ENCODE measurements at regions not wholly inside any gene's neighbourhood (a gene's known extent, or its start where the extent isn't known, plus 50 kb on each side); places are given as distances from the start of the nearest gene placed in this dataset.

DNA sequence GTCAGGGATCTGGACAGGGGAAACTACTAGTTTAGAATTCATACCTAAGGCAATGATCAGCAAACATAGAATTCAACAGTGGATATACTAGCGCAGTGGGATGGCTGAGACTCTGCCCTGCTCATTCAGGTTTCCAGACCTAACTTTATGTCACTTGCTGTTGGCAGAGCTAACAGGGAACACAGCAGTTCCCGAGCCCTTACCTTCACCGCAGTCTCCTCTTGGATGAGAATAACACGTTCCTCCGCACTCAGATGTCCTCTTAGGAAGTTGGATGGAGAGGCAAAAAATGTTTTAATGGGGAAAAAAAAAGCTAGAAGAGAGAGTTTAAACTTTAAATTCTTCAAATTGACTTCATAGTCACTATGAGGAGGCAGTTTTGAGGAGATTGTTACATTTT, 159.7 kb upstream of the FREM2 start:
- no peaks in the 10 kb centered on the region for H3K36me3 Mint-ChIP-seq
- no peaks in the 10 kb centered on the region for H3K4me1 Mint-ChIP-seq
- no peaks in the 10 kb centered on the region for H3K36me3 ChIP-seq
- H3K9ac ChIP-seq = no peak overlapping the region
- H3K79me2 ChIP-seq (ENCODE audit: low read depth) = no peaks in the 10 kb centered on the region
- no peak overlapping the region for H3K27ac Mint-ChIP-seq
- no peaks in the 10 kb centered on the region for H3F3A ChIP-seq (ENCODE audit: low read depth)
- no peaks in the 10 kb centered on the region for H3K4me1 ChIP-seq
- no peaks in the 10 kb centered on the region for H3K9me3 Mint-ChIP-seq
- H3K4me2 ChIP-seq = no peak overlapping the region
- H3K9me3 ChIP-seq (ENCODE audit: low read depth) = no peaks in the 10 kb centered on the region
- DNase-seq (ENCODE audit: low spot score) = no peak
- no peak overlapping the region for H3K4me3 ChIP-seq
- H3K27me3 ChIP-seq = no peaks in the 10 kb centered on the region
- TF ChIP-seq EZH2phosphoT487 (IDR thresholded peaks at IDR 0.05) (no peak), EZH2 (IDR thresholded peaks at IDR 0.05) (no peak), CTCF (IDR thresholded peaks at IDR 0.05) (no peak)
- H3K27me3 Mint-ChIP-seq (ENCODE audit: insufficient read depth, low read depth) = no peaks in the 10 kb centered on the region
- no peak overlapping the region for H3K4me3 Mint-ChIP-seq
- H4K20me1 ChIP-seq (ENCODE audit: low read depth) = no peaks in the 10 kb centered on the region
- H2AFZ ChIP-seq (replicated peaks) = peak overlapping the region; percentile 46
- no peak overlapping the region for H3K27ac ChIP-seq

DNA sequence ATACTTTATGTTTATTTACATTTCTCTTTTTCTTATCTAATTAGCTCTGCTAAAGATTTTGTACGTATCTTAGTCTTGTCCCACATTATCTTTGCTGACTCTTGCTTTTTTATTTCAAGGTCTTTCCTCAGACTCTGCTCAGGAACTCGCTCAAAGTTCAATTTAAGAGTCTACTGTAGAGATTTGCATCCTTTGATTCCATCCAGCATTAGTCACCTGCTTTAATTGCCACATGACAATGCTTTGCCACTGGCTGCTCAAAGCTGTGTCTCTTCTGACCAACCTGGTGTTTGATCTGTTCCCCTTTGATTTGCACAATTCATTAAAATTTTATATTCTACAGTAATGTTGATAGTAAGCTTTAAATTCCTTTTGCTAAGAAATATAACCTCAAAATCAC, 157.9 kb upstream of the FREM2 start:
- TF ChIP-seq EZH2 (IDR thresholded peaks at IDR 0.05) = no peak
- TF ChIP-seq CTCF (IDR thresholded peaks at IDR 0.05) = no peak
- TF ChIP-seq EZH2phosphoT487 (IDR thresholded peaks at IDR 0.05) = no peak
- H3F3A ChIP-seq (ENCODE audit: low read depth) = no peaks in the 10 kb centered on the region
- H3K36me3 ChIP-seq = no peaks in the 10 kb centered on the region
- no peak overlapping the region for H3K9ac ChIP-seq
- no peak overlapping the region for H3K4me3 ChIP-seq
- no peak overlapping the region for H3K27ac Mint-ChIP-seq
- no peaks in the 10 kb centered on the region for H3K9me3 Mint-ChIP-seq
- H3K4me3 Mint-ChIP-seq = no peak overlapping the region
- no peak overlapping the region for H3K27ac ChIP-seq
- no peaks in the 10 kb centered on the region for H3K4me1 ChIP-seq
- no peaks in the 10 kb centered on the region for H3K27me3 Mint-ChIP-seq (ENCODE audit: insufficient read depth, low read depth)
- no peak for DNase-seq (ENCODE audit: low spot score)
- no peaks in the 10 kb centered on the region for H3K9me3 ChIP-seq (ENCODE audit: low read depth)
- H3K79me2 ChIP-seq (ENCODE audit: low read depth) = no peaks in the 10 kb centered on the region
- H3K4me1 Mint-ChIP-seq = no peaks in the 10 kb centered on the region
- no peaks in the 10 kb centered on the region for H4K20me1 ChIP-seq (ENCODE audit: low read depth)
- no peaks in the 10 kb centered on the region for H3K36me3 Mint-ChIP-seq
- H3K4me2 ChIP-seq = no peak overlapping the region
- H3K27me3 ChIP-seq = no peaks in the 10 kb centered on the region
- no peak overlapping the region for H2AFZ ChIP-seq (replicated peaks)

- TF ChIP-seq CTCF (IDR thresholded peaks at IDR 0.05) = peak; percentile 47
- no peak for TF ChIP-seq EZH2 (IDR thresholded peaks at IDR 0.05)
- TF ChIP-seq EZH2phosphoT487 (IDR thresholded peaks at IDR 0.05) = no peak
- no peaks in the 10 kb centered on the region for H3K36me3 ChIP-seq
- no peaks in the 10 kb centered on the region for H3K9me3 Mint-ChIP-seq
- no peak overlapping the region for H2AFZ ChIP-seq (replicated peaks)
- no peak overlapping the region for H3K27ac ChIP-seq
- no peaks in the 10 kb centered on the region for H4K20me1 ChIP-seq (ENCODE audit: low read depth)
- H3K4me1 ChIP-seq = no peaks in the 10 kb centered on the region
- no peaks in the 10 kb centered on the region for H3K36me3 Mint-ChIP-seq
- no peaks in the 10 kb centered on the region for H3K9me3 ChIP-seq (ENCODE audit: low read depth)
- no peaks in the 10 kb centered on the region for H3K27me3 Mint-ChIP-seq (ENCODE audit: insufficient read depth, low read depth)
- no peaks in the 10 kb centered on the region for H3F3A ChIP-seq (ENCODE audit: low read depth)
- no peak overlapping the region for H3K4me3 ChIP-seq
- H3K4me3 Mint-ChIP-seq = no peak overlapping the region
- DNase-seq (ENCODE audit: low spot score) = no peak
- H3K27me3 ChIP-seq = no peaks in the 10 kb centered on the region
- H3K4me1 Mint-ChIP-seq = no peaks in the 10 kb centered on the region
- no peaks in the 10 kb centered on the region for H3K79me2 ChIP-seq (ENCODE audit: low read depth)
- H3K4me2 ChIP-seq = no peak overlapping the region
- no peak overlapping the region for H3K9ac ChIP-seq
- no peak overlapping the region for H3K27ac Mint-ChIP-seq
Observed at GRCh38 chr13:38530492-38530891, 156.4 kb upstream of the FREM2 start.

GRCh38 chr13:38535261-38535660, 151.6 kb upstream of the FREM2 start:
- Mint-ChIP-seq H3K27me3 (ENCODE audit: insufficient read depth, low read depth) (no peaks in the 10 kb centered on the region), H3K4me1 (peaks cover 8% of the 10 kb centered on the region), H3K4me3 (no peak overlapping the region), H3K27ac (no peak overlapping the region), H3K36me3 (no peaks in the 10 kb centered on the region), H3K9me3 (no peaks in the 10 kb centered on the region)
- DNase-seq (ENCODE audit: low spot score) = no peak
- Histone ChIP-seq H2AFZ (replicated peaks) (no peak overlapping the region), H3K4me1 (no peaks in the 10 kb centered on the region), H3K9me3 (ENCODE audit: low read depth) (no peaks in the 10 kb centered on the region), H3K27ac (no peak overlapping the region), H3K4me2 (no peak overlapping the region), H3K79me2 (ENCODE audit: low read depth) (no peaks in the 10 kb centered on the region), H3K4me3 (no peak overlapping the region), H3K27me3 (no peaks in the 10 kb centered on the region), H4K20me1 (ENCODE audit: low read depth) (no peaks in the 10 kb centered on the region), H3K36me3 (no peaks in the 10 kb centered on the region), H3F3A (ENCODE audit: low read depth) (no peaks in the 10 kb centered on the region), H3K9ac (no peak overlapping the region)
- TF ChIP-seq EZH2 (IDR thresholded peaks at IDR 0.05) (no peak), EZH2phosphoT487 (IDR thresholded peaks at IDR 0.05) (no peak), CTCF (IDR thresholded peaks at IDR 0.05) (no peak)
